Ascending aorta (tissue), 2 donors: ENCODE measurements at regions not wholly inside any gene's neighbourhood (a gene's known extent, or its start where the extent isn't known, plus 50 kb on each side); places are given as distances from the start of the nearest gene placed in this dataset.
"Not testable (repeated sequence)": the region's sequence is repeated elsewhere in the genome, so short reads cannot be mapped to it uniquely, and the experiment has no call there.

Source experiments
- DNase-seq, 2 donors: peaks; one replicate each; pipeline ENCODE4 v3.0.0-alpha.2; 2019; ENCODE audit warnings: low spot score in 2 of 2
- H3K27ac ChIP-seq, 2 donors: fragments of 200-600 bp; sonication (generic); one replicate each; pipeline ENCODE4 v1.5.1; 2016 to 2017; ENCODE audit warnings: mild to moderate bottlenecking in 1 of 2
- H3K27me3 ChIP-seq: fragments of 200-600 bp; sonication (generic); one replicate; pipeline ENCODE4 v1.5.1; 2017
- H3K36me3 ChIP-seq, 2 donors: fragments of 200-600 bp; sonication (generic); one replicate each; pipeline ENCODE4 v1.5.1; 2016
- H3K4me1 ChIP-seq, 2 donors: fragments of 200-600 bp; sonication (generic); one replicate each; pipeline ENCODE4 v1.5.1; 2016 to 2017; ENCODE audit warnings: mild to moderate bottlenecking in 1 of 2
- H3K4me3 ChIP-seq, 2 donors: fragments of 200-600 bp; sonication (generic); one replicate each; pipeline ENCODE4 v1.5.1; 2016 to 2017; ENCODE audit warnings: mild to moderate bottlenecking in 1 of 2
- H3K9me3 ChIP-seq, 2 donors: fragments of 200-600 bp; sonication (generic); one replicate each; pipeline ENCODE4 v1.5.1; 2016
- CTCF ChIP-seq, 3 experiments: fragments of 200-600 bp in 2 of 3; fragments of 450-650 bp in 1 of 3; sonication (generic) in 2 of 3; IDR thresholded peaks; one replicate each; pipeline ENCODE4 v1.5.1; 2016 to 2019; ENCODE audit warnings: antibody characterized with exemption in 3 of 3, mild to moderate bottlenecking in 1 of 3, moderate library complexity in 1 of 3
- intact Hi-C: fragments of 100-400 bp; cut with DNase I; formaldehyde crosslinking; loops from one replicate; pipeline ENCODE4 v1.15.1; 2023

GRCh38 chr12:59304077-59304721 is 291.6 kb upstream of the SLC16A7 start:
- Histone ChIP-seq H3K9me3 (no peaks in the 10 kb centered on the region), H3K4me1 (no peaks in the 10 kb centered on the region)

GRCh38 chr12:59298296-59298695 is 297.5 kb upstream of the SLC16A7 start:
- no peak for DNase-seq
- Histone ChIP-seq H3K36me3 (no peaks in the 10 kb centered on the region), H3K4me1 (no peaks in the 10 kb centered on the region), H3K27ac (no peak overlapping the region), H3K4me3 (no peak overlapping the region), H3K9me3 (no peaks in the 10 kb centered on the region), H3K27me3 (no peaks in the 10 kb centered on the region)
- intact Hi-C loops, result no loop called here
- no peak for TF ChIP-seq CTCF (IDR thresholded peaks at IDR 0.05)

More at GRCh38 chr12:59304077-59304721, 291.6 kb upstream of the SLC16A7 start:
- DNase-seq, result no peak
- Histone ChIP-seq H3K36me3 (no peaks in the 10 kb centered on the region), H3K4me3 (no peak overlapping the region), H3K27ac (no peak overlapping the region), H3K27me3 (no peaks in the 10 kb centered on the region)
- intact Hi-C loops, result no loop called here
- no peak for TF ChIP-seq CTCF (IDR thresholded peaks at IDR 0.05)

- H3K4me3 ChIP-seq, result no peak overlapping the region
- no peaks in the 10 kb centered on the region for H3K9me3 ChIP-seq
- H3K27me3 ChIP-seq, result no peaks in the 10 kb centered on the region
- intact Hi-C loops, result no loop called here
- no peak for DNase-seq
- no peaks in the 10 kb centered on the region for H3K36me3 ChIP-seq
- no peak for TF ChIP-seq CTCF (IDR thresholded peaks at IDR 0.05)
- no peak overlapping the region for H3K27ac ChIP-seq
- H3K4me1 ChIP-seq, result no peaks in the 10 kb centered on the region
Observed at GRCh38 chr12:59294221-59294620, 301.6 kb upstream of the SLC16A7 start.

- H3K27ac ChIP-seq, result no peak overlapping the region
- H3K27me3 ChIP-seq, result no peaks in the 10 kb centered on the region
- H3K9me3 ChIP-seq, result no peaks in the 10 kb centered on the region
- H3K4me1 ChIP-seq, result no peaks in the 10 kb centered on the region
- intact Hi-C loops, result no loop called here
- no peak for TF ChIP-seq CTCF (IDR thresholded peaks at IDR 0.05)
- DNase-seq, result no peak
- no peaks in the 10 kb centered on the region for H3K36me3 ChIP-seq
- H3K4me3 ChIP-seq, result no peak overlapping the region
Observed at GRCh38 chr12:59282999-59283398, 312.8 kb upstream of the SLC16A7 start.

GRCh38 chr12:59273561-59273960 is 322.3 kb upstream of the SLC16A7 start:
- DNase-seq, H3K27me3 ChIP-seq, intact Hi-C loops, H3K4me3 ChIP-seq, H3K9me3 ChIP-seq, H3K27ac ChIP-seq, H3K4me1 ChIP-seq, H3K36me3 ChIP-seq: not testable (repeated sequence)

GRCh38 chr12:59268295-59268809 is 327.5 kb upstream of the SLC16A7 start:
- Histone ChIP-seq H3K9me3 (peaks cover 0 to 3% of the 10 kb centered on the region in 2 donors), H3K4me1 (no peaks in the 10 kb centered on the region), H3K27ac (no peak overlapping the region), H3K4me3 (no peak overlapping the region), H3K36me3 (no peaks in the 10 kb centered on the region), H3K27me3 (no peaks in the 10 kb centered on the region)
- no peak for TF ChIP-seq CTCF (IDR thresholded peaks at IDR 0.05)
- intact Hi-C loops, result no loop called here
- no peak for DNase-seq
